Trophoblast cell (in vitro differentiated cells and primary cell): ENCODE measurements at regions not wholly inside any gene's neighbourhood (a gene's known extent, or its start where the extent isn't known, plus 50 kb on each side); places are given as distances from the start of the nearest gene placed in this dataset.

Experiments used
- DNase-seq, 2 donors: peaks; one replicate each; pipeline ENCODE4 v3.0.0-alpha.2; 2016
- H2AFZ ChIP-seq: 2 replicates; pipeline ENCODE4 v1.6.1; 2013; ENCODE audit warnings: low read length, moderate library complexity, mild to moderate bottlenecking; ENCODE audit not compliant: insufficient read depth, poor library complexity
- H2AK5ac ChIP-seq: 2 replicates; pipeline ENCODE4 v1.6.1; 2013; ENCODE audit warnings: mild to moderate bottlenecking, low read length
- H2BK120ac ChIP-seq: 2 replicates; pipeline ENCODE4 v1.6.1; 2013; ENCODE audit warnings: low read length, mild to moderate bottlenecking, moderate library complexity; ENCODE audit not compliant: insufficient read depth, poor library complexity
- H2BK12ac ChIP-seq: 2 replicates; pipeline ENCODE4 v1.6.1; 2013; ENCODE audit warnings: mild to moderate bottlenecking, low read length, moderate library complexity
- H2BK5ac ChIP-seq: 2 replicates; pipeline ENCODE4 v1.6.1; 2013; ENCODE audit warnings: low read length, low read depth, moderate library complexity, mild to moderate bottlenecking; ENCODE audit not compliant: poor library complexity
- H3K14ac ChIP-seq: 2 replicates; pipeline ENCODE4 v1.6.1; 2013; ENCODE audit warnings: mild to moderate bottlenecking, low read length
- H3K18ac ChIP-seq: 2 replicates; pipeline ENCODE4 v1.6.1; 2013; ENCODE audit warnings: mild to moderate bottlenecking, low read length
- H3K23ac ChIP-seq: 2 replicates; pipeline ENCODE4 v1.6.1; 2013; ENCODE audit warnings: low read length
- H3K27ac ChIP-seq: 2 replicates; pipeline ENCODE4 v1.5.1; 2013; ENCODE audit warnings: low read depth, mild to moderate bottlenecking, inconsistent platforms, low read length, moderate library complexity
- H3K27me3 ChIP-seq: 2 replicates; pipeline ENCODE4 v1.6.1; 2013; ENCODE audit warnings: inconsistent platforms, mild to moderate bottlenecking, low read length, moderate library complexity; ENCODE audit not compliant: insufficient read depth
- H3K36me3 ChIP-seq, 2 experiments: 1 replicate in 1 of 2; 2 replicates in 1 of 2; pipeline ENCODE4 v1.6.1; 2013; ENCODE audit warnings: low read length in 2 of 2, mild to moderate bottlenecking in 2 of 2, moderate library complexity in 1 of 2; ENCODE audit not compliant: insufficient read depth in 2 of 2, control insufficient read depth in 1 of 2
- H3K4ac ChIP-seq: 2 replicates; pipeline ENCODE4 v1.6.1; 2013; ENCODE audit warnings: low read depth, mild to moderate bottlenecking, low read length, moderate library complexity
- H3K4me1 ChIP-seq, 2 experiments: 1 replicate in 1 of 2; 2 replicates in 1 of 2; pipeline ENCODE4 v1.6.1; 2013; ENCODE audit warnings: low read length in 2 of 2, mild to moderate bottlenecking in 2 of 2, moderate library complexity in 1 of 2; ENCODE audit not compliant: insufficient read depth in 2 of 2, control insufficient read depth in 1 of 2
- H3K4me2 ChIP-seq: 2 replicates; pipeline ENCODE4 v1.6.1; 2013; ENCODE audit warnings: inconsistent platforms, mild to moderate bottlenecking, low read length, moderate library complexity
- H3K4me3 ChIP-seq: 2 replicates; pipeline ENCODE4 v1.5.1; 2013; ENCODE audit warnings: mild to moderate bottlenecking, low read depth, low read length, inconsistent platforms
- H3K79me1 ChIP-seq: one replicate; pipeline ENCODE4 v1.6.1; 2013; ENCODE audit warnings: low read length
- H3K79me2 ChIP-seq: 2 replicates; pipeline ENCODE4 v1.6.1; 2013; ENCODE audit warnings: low read length, mild to moderate bottlenecking; ENCODE audit not compliant: control insufficient read depth, insufficient read depth, poor library complexity
- H3K9ac ChIP-seq: 2 replicates; pipeline ENCODE4 v1.6.1; 2013; ENCODE audit warnings: mild to moderate bottlenecking, low read length
- H3K9me3 ChIP-seq: 2 replicates; pipeline ENCODE4 v1.6.1; 2013; ENCODE audit warnings: low read depth, mild to moderate bottlenecking, control low read depth, inconsistent platforms, low read length; ENCODE audit not compliant: insufficient read depth
- H4K12ac ChIP-seq: 2 replicates; pipeline ENCODE4 v1.6.1; 2013; ENCODE audit warnings: low read depth, mild to moderate bottlenecking, low read length, moderate library complexity
- H4K8ac ChIP-seq: 2 replicates; pipeline ENCODE4 v1.6.1; 2013; ENCODE audit warnings: low read depth, mild to moderate bottlenecking, low read length, moderate library complexity
- H4K91ac ChIP-seq: one replicate; pipeline ENCODE4 v1.6.1; 2013; ENCODE audit warnings: low read depth, mild to moderate bottlenecking, low read length, moderate library complexity
- WGBS: extraction: QIAGEN DNeasy Blood & Tissue Kit; methylation state at CpG from one replicate; pipeline ENCODE4 v1.1.7; 2013; ENCODE audit warnings: missing lambda C conversion rate; ENCODE audit not compliant: insufficient read length, insufficient coverage; ENCODE audit errors: extremely low coverage; 5-methylcytosine and 5-hydroxymethylcytosine counted together

- H3K27me3 ChIP-seq = no peaks in the 10 kb centered on the region
- DNase-seq = no peak
- no peak overlapping the region for H2BK5ac ChIP-seq
- no CpG with 5 or more reads among the region's 3 CpGs for WGBS
- H2BK120ac ChIP-seq = no peak overlapping the region
- H3K9me3 ChIP-seq = peaks cover 13% of the 10 kb centered on the region
- H3K23ac ChIP-seq = no peak overlapping the region
- no peaks in the 10 kb centered on the region for H3K79me2 ChIP-seq
- no peaks in the 10 kb centered on the region for H3K79me1 ChIP-seq
- H3K4ac ChIP-seq = no peak overlapping the region
- no peak overlapping the region for H2AK5ac ChIP-seq
- H3K18ac ChIP-seq = no peak overlapping the region
- H3K4me1 ChIP-seq = no peaks in the 10 kb centered on the region
- no peak overlapping the region for H3K14ac ChIP-seq
- H4K91ac ChIP-seq = no peak overlapping the region
- H2BK12ac ChIP-seq = no peak overlapping the region
- no peaks in the 10 kb centered on the region for H3K36me3 ChIP-seq
- no peak overlapping the region for H3K27ac ChIP-seq
- no peak overlapping the region for H3K4me3 ChIP-seq
- H4K12ac ChIP-seq = no peak overlapping the region
- H2AFZ ChIP-seq = no peak overlapping the region
- no peak overlapping the region for H3K9ac ChIP-seq
- H4K8ac ChIP-seq = no peak overlapping the region
- no peak overlapping the region for H3K4me2 ChIP-seq
These were observed 245.2 kb upstream of the FOXK1 start for GRCh38 chr7:4436936-4437335.

DNA sequence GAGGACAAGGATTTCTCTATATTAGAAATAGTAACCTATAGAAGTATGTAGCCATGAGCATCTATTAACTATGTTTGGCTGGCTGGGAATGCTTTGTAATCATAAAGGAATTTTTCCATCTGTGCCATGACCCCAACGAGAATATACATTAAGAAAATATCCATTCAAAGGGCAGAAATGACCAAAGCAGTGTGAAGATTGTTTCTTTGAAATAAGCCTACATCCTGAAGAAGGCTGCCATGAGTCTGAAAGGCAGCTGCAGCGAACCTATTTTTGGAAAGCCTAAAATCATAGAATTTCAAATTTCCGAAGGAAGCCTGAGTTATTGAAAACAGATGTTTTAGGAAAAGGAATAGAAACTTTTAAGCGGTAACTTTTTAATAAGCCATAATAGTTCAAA, 244.2 kb upstream of the FOXK1 start:
- Histone ChIP-seq H2AFZ (no peak overlapping the region), H2BK12ac (no peak overlapping the region), H2BK120ac (no peak overlapping the region), H3K4me1 (no peaks in the 10 kb centered on the region), H3K9me3 (peaks cover 13% of the 10 kb centered on the region), H3K23ac (no peak overlapping the region), H4K12ac (no peak overlapping the region), H3K4ac (no peak overlapping the region), H3K4me3 (no peak overlapping the region), H3K79me2 (no peaks in the 10 kb centered on the region), H3K14ac (no peak overlapping the region), H4K8ac (no peak overlapping the region), H3K9ac (no peak overlapping the region), H4K91ac (no peak overlapping the region), H3K27ac (no peak overlapping the region), H3K27me3 (no peaks in the 10 kb centered on the region), H3K4me2 (no peak overlapping the region), H2BK5ac (no peak overlapping the region), H3K18ac (no peak overlapping the region), H3K36me3 (no peaks in the 10 kb centered on the region), H3K79me1 (no peaks in the 10 kb centered on the region), H2AK5ac (no peak overlapping the region)
- no peak for DNase-seq
- no CpG with 5 or more reads among the region's 4 CpGs for WGBS

DNA sequence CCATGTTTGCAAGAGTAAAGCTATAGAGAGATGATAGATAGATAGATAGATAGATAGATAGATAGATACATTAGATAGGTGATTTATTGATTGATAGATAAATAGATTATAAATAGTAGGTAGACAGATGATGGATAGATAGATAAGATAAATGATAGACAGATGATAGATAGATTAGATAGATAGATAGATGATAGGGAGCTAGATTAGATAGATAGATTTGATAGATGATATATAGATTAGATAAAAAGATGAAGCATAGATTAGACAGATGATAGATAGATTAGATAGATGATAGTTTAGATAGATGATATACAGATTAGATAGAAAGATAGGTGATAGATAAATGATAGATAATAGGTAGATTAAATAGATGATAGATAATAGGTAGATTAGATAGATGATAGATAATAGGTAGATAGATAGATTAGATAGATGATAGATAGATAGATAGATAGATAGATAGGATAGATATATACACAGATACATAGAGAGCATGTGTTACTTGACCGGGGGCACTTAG, 243.3 kb upstream of the FOXK1 start:
- Histone ChIP-seq H2BK12ac (no peak overlapping the region), H3K9me3 (peaks cover 13% of the 10 kb centered on the region), H4K91ac (no peak overlapping the region), H2AK5ac (no peak overlapping the region), H3K4me3 (no peak overlapping the region), H2BK120ac (no peak overlapping the region), H3K27ac (no peak overlapping the region), H4K12ac (no peak overlapping the region), H3K79me2 (no peaks in the 10 kb centered on the region), H3K18ac (no peak overlapping the region), H3K23ac (no peak overlapping the region), H3K4me1 (no peaks in the 10 kb centered on the region), H3K14ac (no peak overlapping the region), H3K27me3 (no peaks in the 10 kb centered on the region), H3K4me2 (no peak overlapping the region), H3K79me1 (no peaks in the 10 kb centered on the region), H4K8ac (no peak overlapping the region), H2BK5ac (no peak overlapping the region), H3K4ac (no peak overlapping the region), H3K36me3 (no peaks in the 10 kb centered on the region), H3K9ac (no peak overlapping the region), H2AFZ (no peak overlapping the region)
- WGBS = no CpG with 5 or more reads among the region's 1 CpG
- no peak for DNase-seq

DNA sequence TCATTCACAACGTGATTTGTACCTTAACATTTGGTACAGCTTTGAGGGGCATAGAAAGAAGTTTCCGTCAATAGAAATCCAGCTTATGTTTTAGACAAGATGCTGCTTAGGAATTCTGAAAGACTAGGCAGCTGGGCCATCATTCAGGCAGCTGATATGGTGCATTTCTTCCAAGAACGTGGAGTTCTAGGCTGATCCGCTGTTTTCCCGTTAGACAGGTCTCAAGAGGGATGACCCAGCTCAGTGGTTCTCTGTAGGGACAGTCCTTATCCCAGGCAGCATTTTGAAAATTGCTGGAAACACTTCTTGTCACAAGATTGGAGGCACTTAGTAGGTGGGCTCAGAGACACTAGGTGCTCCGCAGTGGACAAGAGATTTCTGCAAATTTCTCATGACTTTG, 242.7 kb upstream of the FOXK1 start:
- Histone ChIP-seq H3K18ac (no peak overlapping the region), H3K79me2 (no peaks in the 10 kb centered on the region), H2BK120ac (no peak overlapping the region), H3K27me3 (no peaks in the 10 kb centered on the region), H3K23ac (no peak overlapping the region), H3K4ac (no peak overlapping the region), H3K14ac (no peak overlapping the region), H2AK5ac (no peak overlapping the region), H2AFZ (no peak overlapping the region), H4K91ac (no peak overlapping the region), H3K4me3 (no peak overlapping the region), H3K4me1 (no peaks in the 10 kb centered on the region), H2BK5ac (no peak overlapping the region), H3K36me3 (no peaks in the 10 kb centered on the region), H3K9me3 (peaks cover 9% of the 10 kb centered on the region), H3K9ac (no peak overlapping the region), H3K4me2 (no peak overlapping the region), H2BK12ac (no peak overlapping the region), H4K8ac (no peak overlapping the region), H4K12ac (no peak overlapping the region), H3K27ac (no peak overlapping the region), H3K79me1 (no peaks in the 10 kb centered on the region)
- no peak for DNase-seq
- no CpG with 5 or more reads among the region's 6 CpGs for WGBS
